Right lobe of liver (tissue), 6 donors: ENCODE measurements at regions not wholly inside any gene's neighbourhood (a gene's known extent, or its start where the extent isn't known, plus 50 kb on each side); places are given as distances from the start of the nearest gene placed in this dataset.
A peak's percentile ranks its signal among the peaks of the same experiment; 100 is the strongest.

ENCODE experiments used
- ATAC-seq, 4 donors: fragments of 200-7000 bp; cut with Tn5 transposase; one replicate each; pipeline ENCODE4 v1.9.1; 2020; ENCODE audit warnings: mild to moderate bottlenecking in 4 of 4, moderate library complexity in 4 of 4
- DNase-seq, 3 donors: peaks; one replicate each; pipeline ENCODE4 v3.0.0-alpha.2; 2020
- H3K27ac ChIP-seq, 3 donors: fragments of 200-600 bp; one replicate each; pipeline ENCODE4 v1.8.0; 2022
- H3K27me3 ChIP-seq, 2 donors: fragments of 200-600 bp; one replicate each; pipeline ENCODE4 v1.8.0; 2022
- H3K36me3 ChIP-seq, 4 donors: fragments of 200-600 bp; sonication (generic) in 1 of 4; one replicate each; pipeline versions ENCODE4 v1.5.1 to v1.8.0; 2017 to 2022; ENCODE audit warnings: control low read depth in 1 of 4
- H3K4me1 ChIP-seq, 4 donors: fragments of 200-600 bp; sonication (generic) in 1 of 4; one replicate each; pipeline versions ENCODE4 v1.5.1 to v1.8.0; 2017 to 2022; ENCODE audit warnings: control low read depth in 1 of 4
- H3K4me3 ChIP-seq, 3 donors: fragments of 200-600 bp; one replicate each; pipeline ENCODE4 v1.8.0; 2022
- H3K9me3 ChIP-seq, 4 donors: fragments of 200-600 bp; sonication (generic) in 1 of 4; one replicate each; pipeline versions ENCODE4 v1.5.1 to v1.8.0; 2017 to 2022; ENCODE audit warnings: control low read depth in 1 of 4
- POLR2A ChIP-seq: fragments of 450-650 bp; IDR thresholded peaks from one replicate; pipeline ENCODE4 v1.6.1; 2017; ENCODE audit warnings: antibody characterized with exemption, mild to moderate bottlenecking
- whole genome bisulfite sequencing: methylation state at CpG from one replicate; pipeline ENCODE4 v1.1.6; 2018; ENCODE audit warnings: low coverage, low lambda C conversion rate; ENCODE audit not compliant: insufficient coverage; ENCODE audit errors: missing lambda C conversion rate; 5-methylcytosine and 5-hydroxymethylcytosine counted together
- intact Hi-C, 2 donors: fragments of 100-400 bp; cut with DNase I; formaldehyde crosslinking; loops; one replicate each; pipeline versions ENCODE4 v1.11.2 to v1.14.1; 2022
- TF ChIP-seq, protein P1 (sequence below), 4 donors: fragments of 200-600 bp in 3 of 4; fragments of 450-650 bp in 1 of 4; IDR thresholded peaks; one replicate each; pipeline versions ENCODE4 v1.5.1 to v1.8.0; 2016 to 2022; ENCODE audit warnings: antibody characterized with exemption in 4 of 4, mild to moderate bottlenecking in 2 of 4
- donor health status: DM: no; HTN: yes; CAD: no.
- donor health status: DM: no; HTN: no; CAD: no.
- donor health status: DM: no; HTN: no; CAD: no.
- donor health status: DM: no; HTN: yes; CAD: no.
- donor health status: DM: no; HTN: yes; CAD: no.

DNA sequence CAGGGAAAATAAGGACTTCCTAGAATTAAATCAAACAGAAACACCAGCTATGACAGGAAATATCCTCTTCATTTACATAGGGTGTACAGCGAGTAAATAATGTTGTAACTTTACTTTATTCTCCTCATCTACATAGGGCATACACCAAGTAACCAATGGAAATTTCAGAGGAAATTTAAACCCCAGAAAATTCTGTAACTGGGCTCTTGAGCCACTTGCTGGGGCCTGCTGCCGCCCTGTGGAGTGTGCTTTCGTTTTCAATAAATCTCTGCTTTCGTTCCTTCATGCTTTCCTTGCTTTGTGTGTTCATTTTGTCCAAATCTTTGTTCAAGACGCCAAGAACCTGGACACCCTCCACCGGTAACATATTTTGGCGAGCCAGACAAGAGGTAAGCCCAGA, 990.4 kb upstream of the CADM2 start:
- Histone ChIP-seq H3K4me3 (no peak overlapping the region), H3K36me3 (no peaks in the 10 kb centered on the region), H3K27ac (no peak overlapping the region), H3K9me3 (no peaks in the 10 kb centered on the region), H3K27me3 (no peaks in the 10 kb centered on the region), H3K4me1 (no peaks in the 10 kb centered on the region)
- intact Hi-C loops, result no loop called here
- TF ChIP-seq, protein P1, sequence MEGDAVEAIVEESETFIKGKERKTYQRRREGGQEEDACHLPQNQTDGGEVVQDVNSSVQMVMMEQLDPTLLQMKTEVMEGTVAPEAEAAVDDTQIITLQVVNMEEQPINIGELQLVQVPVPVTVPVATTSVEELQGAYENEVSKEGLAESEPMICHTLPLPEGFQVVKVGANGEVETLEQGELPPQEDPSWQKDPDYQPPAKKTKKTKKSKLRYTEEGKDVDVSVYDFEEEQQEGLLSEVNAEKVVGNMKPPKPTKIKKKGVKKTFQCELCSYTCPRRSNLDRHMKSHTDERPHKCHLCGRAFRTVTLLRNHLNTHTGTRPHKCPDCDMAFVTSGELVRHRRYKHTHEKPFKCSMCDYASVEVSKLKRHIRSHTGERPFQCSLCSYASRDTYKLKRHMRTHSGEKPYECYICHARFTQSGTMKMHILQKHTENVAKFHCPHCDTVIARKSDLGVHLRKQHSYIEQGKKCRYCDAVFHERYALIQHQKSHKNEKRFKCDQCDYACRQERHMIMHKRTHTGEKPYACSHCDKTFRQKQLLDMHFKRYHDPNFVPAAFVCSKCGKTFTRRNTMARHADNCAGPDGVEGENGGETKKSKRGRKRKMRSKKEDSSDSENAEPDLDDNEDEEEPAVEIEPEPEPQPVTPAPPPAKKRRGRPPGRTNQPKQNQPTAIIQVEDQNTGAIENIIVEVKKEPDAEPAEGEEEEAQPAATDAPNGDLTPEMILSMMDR (IDR thresholded peaks at IDR 0.05), result no peak
- TF ChIP-seq POLR2A, result no peak
- no peak for ATAC-seq
- 46% methylated on average over 7 of the region's 7 CpGs for WGBS
- no peak for DNase-seq

DNA sequence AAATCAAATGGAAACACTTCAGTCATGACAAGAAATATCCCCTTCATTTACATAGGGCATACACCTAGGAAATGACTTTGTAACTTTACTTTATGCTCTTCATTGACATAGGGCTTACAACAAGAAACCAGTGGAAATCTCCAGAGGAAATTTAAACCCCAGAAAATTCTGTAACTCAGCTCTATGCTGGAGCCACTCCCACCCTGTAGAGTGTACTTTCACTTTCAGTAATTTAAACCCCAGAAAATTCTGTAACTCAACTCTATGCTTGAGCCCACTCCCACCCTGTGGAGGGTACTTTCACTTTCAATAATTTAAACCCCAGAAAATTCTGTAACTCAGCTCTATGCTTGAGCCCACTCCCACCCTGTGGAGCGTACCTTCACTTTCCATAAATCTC, 987.1 kb upstream of the CADM2 start:
- Histone ChIP-seq H3K36me3 (no peaks in the 10 kb centered on the region), H3K27ac (no peak overlapping the region), H3K4me1 (no peaks in the 10 kb centered on the region), H3K27me3 (no peaks in the 10 kb centered on the region), H3K4me3 (no peak overlapping the region), H3K9me3 (no peaks in the 10 kb centered on the region)
- intact Hi-C loops, result no loop called here
- 42% methylated on average over 1 of the region's 1 CpG for WGBS
- DNase-seq (no peak), ATAC-seq (no peak)
- TF ChIP-seq, protein P1 (IDR thresholded peaks at IDR 0.05), result no peak
- TF ChIP-seq POLR2A, result no peak

DNA sequence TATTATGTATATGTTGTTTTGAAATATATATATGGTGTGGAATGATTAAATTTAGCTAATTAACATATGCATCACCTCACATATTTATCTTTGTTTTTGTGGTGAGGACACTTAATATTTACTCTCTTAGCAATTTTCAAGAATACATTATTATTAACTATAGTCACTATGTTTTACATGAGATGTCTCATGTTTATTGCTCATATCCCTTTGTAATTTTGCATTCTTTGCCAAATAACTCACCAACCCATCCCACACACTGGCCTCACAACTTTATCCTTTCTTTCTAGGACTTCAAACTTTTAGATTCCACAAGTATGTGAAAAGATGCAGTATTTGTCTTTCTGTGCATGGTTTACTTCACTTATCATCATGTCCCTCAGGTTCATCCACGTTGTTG, 950.2 kb upstream of the CADM2 start:
- no peaks in the 10 kb centered on the region for H3K36me3 ChIP-seq
- TF ChIP-seq POLR2A, result no peak
- TF ChIP-seq, protein P1 (IDR thresholded peaks at IDR 0.05), result no peak
- intact Hi-C loops, result no loop called here

DNA sequence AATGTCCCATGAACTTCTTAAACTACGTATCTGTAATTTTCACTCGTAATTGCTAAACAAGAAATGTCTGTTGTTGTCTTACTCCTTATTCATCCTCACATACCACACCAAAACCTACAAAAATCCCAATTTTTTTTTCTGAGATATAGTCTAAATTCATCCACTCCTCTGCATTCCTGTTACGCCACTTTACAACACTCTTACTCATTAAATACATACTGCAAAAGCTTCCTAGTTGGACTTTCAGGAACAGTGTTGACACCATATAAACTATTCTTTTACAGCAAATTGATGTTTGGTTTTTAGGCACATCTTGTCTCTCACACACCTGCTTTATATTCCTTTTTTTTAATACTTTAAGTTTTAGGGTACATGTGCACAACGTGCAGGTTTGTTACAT, 934.9 kb upstream of the CADM2 start:
- Histone ChIP-seq H3K9me3 (no peaks in the 10 kb centered on the region), H3K27me3 (no peaks in the 10 kb centered on the region), H3K4me1 (no peaks in the 10 kb centered on the region), H3K36me3 (no peaks in the 10 kb centered on the region), H3K27ac (no peak overlapping the region), H3K4me3 (no peak overlapping the region)
- ATAC-seq (no peak), DNase-seq (no peak)
- intact Hi-C loops, result no loop called here
- WGBS, result 61% methylated on average over 4 of the region's 4 CpGs
- no peak for TF ChIP-seq POLR2A
- TF ChIP-seq, protein P1 (IDR thresholded peaks at IDR 0.05), result no peak

More for the DNA sequence above, 950.2 kb upstream of the CADM2 start:
- no peak for ATAC-seq
- H3K9me3 ChIP-seq, result no peaks in the 10 kb centered on the region
- H3K4me1 ChIP-seq, result no peaks in the 10 kb centered on the region
- H3K27me3 ChIP-seq, result no peaks in the 10 kb centered on the region
- no peak for DNase-seq
- WGBS, result 15% methylated on average over 1 of the region's 1 CpG
- H3K4me3 ChIP-seq, result no peak overlapping the region
- no peak overlapping the region for H3K27ac ChIP-seq

DNA sequence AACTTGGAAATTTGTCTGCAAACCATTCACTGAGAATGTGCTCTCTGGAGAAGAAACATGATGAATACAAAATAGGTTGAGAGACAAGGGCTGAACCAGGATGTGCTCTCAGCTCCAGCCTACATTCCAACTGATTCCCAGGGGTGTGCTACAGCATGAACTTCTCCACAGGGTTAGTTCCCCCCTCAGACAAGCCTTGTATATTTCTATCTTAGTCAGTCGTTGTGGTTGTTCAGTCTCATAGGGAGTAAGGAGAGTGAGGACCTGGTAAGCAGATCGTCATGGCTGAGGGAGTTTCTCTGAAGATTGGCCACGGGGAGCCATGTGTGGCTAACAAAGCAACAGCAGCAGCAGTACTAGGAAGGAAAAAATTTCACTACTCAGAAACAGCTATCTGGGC, 919.7 kb upstream of the CADM2 start:
- Histone ChIP-seq H3K4me1 (no peaks in the 10 kb centered on the region), H3K4me3 (no peak overlapping the region), H3K27ac (no peak overlapping the region), H3K9me3 (no peaks in the 10 kb centered on the region), H3K36me3 (no peaks in the 10 kb centered on the region), H3K27me3 (no peaks in the 10 kb centered on the region)
- TF ChIP-seq, protein P1 (IDR thresholded peaks at IDR 0.05), result no peak
- TF ChIP-seq POLR2A, result no peak
- DNase-seq (no peak), ATAC-seq (peak in 1 of 4 donors; percentile 12)
- 71% methylated on average over 1 of the region's 3 CpGs for WGBS
- intact Hi-C loops, result no loop called here
